Skeletal muscle satellite cell (primary cell): ENCODE measurements at regions not wholly inside any gene's neighbourhood (a gene's known extent, or its start where the extent isn't known, plus 50 kb on each side); places are given as distances from the start of the nearest gene placed in this dataset.

Experiments used
- H3K27me3 ChIP-seq: 2 replicates; pipeline ENCODE4 v1.7.0; 2013; ENCODE audit warnings: low read length; ENCODE audit not compliant: control insufficient read depth, insufficient read depth
- H3K36me3 ChIP-seq: 2 replicates; pipeline ENCODE4 v1.7.0; 2013; ENCODE audit warnings: mild to moderate bottlenecking, control low read depth, low read length; ENCODE audit not compliant: insufficient read depth
- H3K4me1 ChIP-seq: 2 replicates; pipeline ENCODE4 v1.7.0; 2013; ENCODE audit warnings: low read length; ENCODE audit not compliant: control insufficient read depth, insufficient read depth
- H3K4me2 ChIP-seq: 2 replicates; pipeline ENCODE4 v1.7.0; 2013; ENCODE audit warnings: mild to moderate bottlenecking, low read length
- H3K4me3 ChIP-seq: 2 replicates; pipeline ENCODE4 v1.7.0; 2013; ENCODE audit warnings: low read length
- H3K9ac ChIP-seq: 2 replicates; pipeline ENCODE4 v1.7.0; 2013; ENCODE audit warnings: mild to moderate bottlenecking, low read depth, low read length, moderate library complexity
- H3K9me3 ChIP-seq: replicated peaks from 2 replicates; pipeline ENCODE4 v1.7.0; 2013; ENCODE audit warnings: mild to moderate bottlenecking, control low read depth, low read length

GRCh38 chr13:91196958-91197357 is 150.5 kb upstream of the MIR17HG start:
- Histone ChIP-seq H3K4me3 (no peak overlapping the region), H3K27me3 (no peaks in the 10 kb centered on the region), H3K36me3 (no peaks in the 10 kb centered on the region), H3K4me1 (no peaks in the 10 kb centered on the region), H3K4me2 (no peak overlapping the region), H3K9me3 (no peaks in the 10 kb centered on the region), H3K9ac (no peak overlapping the region)

- H3K9me3 ChIP-seq, result no peaks in the 10 kb centered on the region
- no peak overlapping the region for H3K4me2 ChIP-seq
- no peaks in the 10 kb centered on the region for H3K36me3 ChIP-seq
- H3K27me3 ChIP-seq, result no peaks in the 10 kb centered on the region
- H3K4me3 ChIP-seq, result no peak overlapping the region
- H3K4me1 ChIP-seq, result no peaks in the 10 kb centered on the region
- no peak overlapping the region for H3K9ac ChIP-seq
These were observed 147.6 kb upstream of the MIR17HG start for GRCh38 chr13:91199866-91200265.

DNA sequence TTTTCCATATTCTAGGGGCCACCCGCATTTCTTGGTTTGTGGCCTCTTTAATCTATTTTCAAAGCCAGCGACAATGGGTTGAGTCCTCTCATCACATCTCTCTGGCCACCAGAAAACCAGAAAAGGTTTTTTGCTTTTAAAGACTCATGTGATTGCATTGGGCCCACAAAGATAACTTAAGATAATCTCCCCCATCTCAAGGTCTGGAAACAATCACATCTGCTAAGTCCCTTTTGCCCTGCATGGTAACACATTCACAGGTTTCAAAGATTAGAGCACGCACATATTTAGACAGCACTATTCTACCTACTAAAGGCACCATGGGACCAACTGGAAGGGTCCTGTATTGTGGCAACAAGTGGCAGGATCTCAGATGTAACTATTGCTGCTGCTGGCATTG is 147.0 kb upstream of the MIR17HG start:
- H3K4me3 ChIP-seq, result no peak overlapping the region
- H3K9me3 ChIP-seq, result no peaks in the 10 kb centered on the region
- H3K27me3 ChIP-seq, result no peaks in the 10 kb centered on the region

DNA sequence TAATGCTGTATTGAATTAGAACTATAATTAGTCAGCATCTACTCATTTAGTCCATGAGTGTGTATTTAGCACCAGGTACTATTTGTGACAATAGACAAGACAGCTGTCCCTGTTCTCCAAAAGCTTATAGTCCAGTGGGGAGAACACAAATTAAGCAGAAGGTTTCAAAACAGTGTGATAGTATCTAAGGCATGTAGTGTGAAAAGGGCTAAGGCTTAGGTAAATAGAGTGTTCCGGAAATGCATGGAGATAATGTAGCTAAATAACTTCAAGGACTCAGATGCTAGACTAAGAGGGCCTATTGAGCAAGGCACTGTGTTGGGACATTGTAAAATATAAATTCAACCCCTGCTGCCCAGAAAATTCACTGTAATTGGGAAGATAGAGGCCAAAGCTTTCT is 144.1 kb upstream of the MIR17HG start:
- no peak overlapping the region for H3K4me2 ChIP-seq
- H3K36me3 ChIP-seq, result no peaks in the 10 kb centered on the region
- H3K4me1 ChIP-seq, result no peaks in the 10 kb centered on the region
- H3K9me3 ChIP-seq, result no peaks in the 10 kb centered on the region
- no peak overlapping the region for H3K4me3 ChIP-seq
- no peaks in the 10 kb centered on the region for H3K27me3 ChIP-seq
- H3K9ac ChIP-seq, result no peak overlapping the region

More for the DNA sequence above, 147.0 kb upstream of the MIR17HG start:
- no peak overlapping the region for H3K4me2 ChIP-seq
- H3K4me1 ChIP-seq, result no peaks in the 10 kb centered on the region
- H3K9ac ChIP-seq, result no peak overlapping the region
- no peaks in the 10 kb centered on the region for H3K36me3 ChIP-seq

DNA sequence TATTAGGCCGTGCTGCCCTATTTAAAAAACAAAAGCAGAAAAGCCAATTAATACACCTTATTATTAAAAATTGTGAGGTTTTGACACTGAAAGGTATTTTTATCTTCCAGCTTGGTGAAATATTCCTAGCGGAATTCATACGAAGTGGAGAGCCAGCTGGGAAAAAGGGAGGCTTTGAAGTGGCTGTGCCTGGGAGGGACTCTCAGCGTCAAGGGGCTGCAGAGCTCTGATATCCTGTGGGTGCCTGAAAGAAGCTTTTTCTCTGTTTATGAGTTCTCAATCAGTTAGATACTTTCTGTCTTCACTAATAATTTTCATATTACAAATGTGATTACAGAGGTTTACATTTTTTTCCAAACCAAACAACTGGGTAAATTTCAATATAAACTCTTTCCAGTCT is 140.2 kb upstream of the MIR17HG start:
- Histone ChIP-seq H3K4me3 (no peak overlapping the region), H3K4me2 (no peak overlapping the region), H3K9ac (no peak overlapping the region), H3K36me3 (no peaks in the 10 kb centered on the region), H3K4me1 (no peaks in the 10 kb centered on the region), H3K9me3 (no peaks in the 10 kb centered on the region), H3K27me3 (no peaks in the 10 kb centered on the region)

GRCh38 chr13:91211510-91211909 is 136.0 kb upstream of the MIR17HG start:
- Histone ChIP-seq H3K4me3 (no peak overlapping the region), H3K27me3 (no peaks in the 10 kb centered on the region), H3K4me1 (no peaks in the 10 kb centered on the region), H3K9ac (no peak overlapping the region), H3K9me3 (no peaks in the 10 kb centered on the region), H3K4me2 (no peak overlapping the region), H3K36me3 (no peaks in the 10 kb centered on the region)

DNA sequence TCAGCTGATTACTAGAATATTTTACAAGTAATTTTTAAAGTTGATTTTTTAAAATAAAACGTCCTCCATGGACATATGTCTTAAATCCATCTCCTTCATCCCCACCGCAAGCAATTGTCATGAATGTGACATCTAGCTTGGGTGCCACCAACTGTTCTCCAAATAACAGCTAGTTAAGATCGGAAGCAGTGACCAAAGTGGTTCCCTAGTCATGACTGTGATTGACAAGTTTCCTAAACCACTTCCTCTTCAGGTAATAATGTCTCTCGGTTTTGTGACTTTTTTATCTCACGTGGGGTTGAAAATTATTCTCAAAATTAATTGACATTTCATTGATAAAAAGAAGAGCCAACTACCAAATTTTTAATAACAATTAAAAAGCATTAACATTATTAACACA is 135.3 kb upstream of the MIR17HG start:
- Histone ChIP-seq H3K4me2 (no peak overlapping the region), H3K4me3 (no peak overlapping the region), H3K36me3 (no peaks in the 10 kb centered on the region), H3K27me3 (no peaks in the 10 kb centered on the region), H3K4me1 (no peaks in the 10 kb centered on the region), H3K9me3 (no peaks in the 10 kb centered on the region), H3K9ac (no peak overlapping the region)

DNA sequence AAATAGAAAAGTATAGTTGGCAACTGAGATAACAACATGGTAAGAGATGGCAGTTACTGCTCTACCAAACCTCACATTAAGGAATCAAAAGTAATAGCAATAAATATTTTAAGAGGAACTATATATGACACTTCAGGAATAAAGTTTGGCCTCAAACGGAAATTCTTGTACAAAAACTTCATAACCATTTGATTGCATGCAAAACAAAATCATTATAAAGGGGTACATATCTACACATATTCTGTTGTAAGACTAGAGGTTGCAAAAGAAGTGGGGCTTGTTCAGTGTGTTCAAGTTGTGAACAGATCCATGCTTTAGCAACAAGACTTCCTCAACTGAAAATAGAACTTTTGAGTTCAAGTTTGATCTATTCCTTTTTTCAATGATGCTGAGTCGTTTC is 133.5 kb upstream of the MIR17HG start:
- Histone ChIP-seq H3K4me2 (no peak overlapping the region), H3K9me3 (no peaks in the 10 kb centered on the region), H3K9ac (no peak overlapping the region), H3K27me3 (no peaks in the 10 kb centered on the region), H3K4me3 (no peak overlapping the region), H3K36me3 (no peaks in the 10 kb centered on the region), H3K4me1 (no peaks in the 10 kb centered on the region)

DNA sequence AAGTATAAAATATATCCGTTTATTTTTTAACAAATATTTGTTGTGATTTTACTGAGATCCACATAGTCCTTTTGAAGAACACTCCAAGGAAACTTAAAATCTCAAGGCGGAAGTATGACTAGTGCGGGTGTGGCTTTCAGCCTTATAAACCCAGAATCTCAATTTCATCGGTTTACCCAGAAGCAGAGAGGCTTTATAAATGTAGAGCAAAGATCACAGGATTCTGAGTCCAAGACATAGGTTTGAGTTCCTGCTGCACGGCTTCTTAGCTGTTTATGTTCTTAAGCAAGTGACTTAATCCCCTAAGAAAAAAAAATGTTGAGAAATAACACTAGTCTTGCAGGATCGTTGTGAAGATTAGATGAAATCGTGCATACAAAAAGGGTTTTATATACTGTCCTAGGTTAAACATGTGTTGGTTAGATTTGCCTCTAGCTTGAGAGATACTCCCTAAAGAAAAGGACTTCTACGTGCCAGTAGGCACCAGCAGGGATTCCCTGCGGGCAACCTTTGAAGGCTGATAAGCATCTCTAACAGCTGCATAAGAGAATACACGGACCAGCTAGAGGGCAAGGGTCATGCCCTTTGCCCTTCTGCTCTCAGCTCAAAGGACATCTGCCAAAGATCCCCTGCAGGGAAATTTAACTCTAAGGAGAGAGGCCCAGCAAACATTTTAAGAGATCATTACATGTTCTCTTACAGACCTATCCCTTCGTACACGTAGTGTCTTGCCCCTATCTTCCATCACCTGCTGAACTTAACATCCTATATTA is 130.4 kb upstream of the MIR17HG start:
- Histone ChIP-seq H3K27me3 (no peaks in the 10 kb centered on the region), H3K4me3 (no peak overlapping the region), H3K4me1 (no peaks in the 10 kb centered on the region), H3K36me3 (no peaks in the 10 kb centered on the region), H3K9me3 (no peaks in the 10 kb centered on the region), H3K9ac (no peak overlapping the region), H3K4me2 (no peak overlapping the region)

DNA sequence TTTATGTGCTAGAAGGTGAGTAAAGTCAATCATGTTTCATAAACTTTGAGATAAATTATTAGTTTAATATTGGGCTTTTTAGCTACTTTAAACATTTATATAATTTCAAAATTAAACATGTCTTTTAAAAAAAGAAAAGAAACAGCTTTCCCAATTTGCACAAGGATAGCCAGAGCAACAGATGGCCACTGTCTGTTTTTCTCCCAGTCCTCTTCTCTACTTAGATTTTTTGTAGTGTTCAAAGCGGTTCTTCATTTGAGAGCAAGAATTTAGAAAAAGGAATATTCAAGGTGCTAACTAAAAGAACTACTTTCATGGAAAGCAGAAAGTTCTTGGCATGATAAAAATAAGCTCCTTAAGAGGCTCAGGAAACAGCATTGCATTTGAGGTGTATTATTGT is 128.3 kb upstream of the MIR17HG start:
- H3K4me1 ChIP-seq, result no peaks in the 10 kb centered on the region
- H3K36me3 ChIP-seq, result no peaks in the 10 kb centered on the region
- H3K4me3 ChIP-seq, result no peak overlapping the region
- H3K27me3 ChIP-seq, result no peaks in the 10 kb centered on the region
- no peak overlapping the region for H3K9ac ChIP-seq
- no peak overlapping the region for H3K4me2 ChIP-seq
- H3K9me3 ChIP-seq, result no peaks in the 10 kb centered on the region

- Histone ChIP-seq H3K9ac (no peak overlapping the region), H3K4me2 (no peak overlapping the region), H3K36me3 (no peaks in the 10 kb centered on the region), H3K9me3 (no peaks in the 10 kb centered on the region), H3K4me1 (no peaks in the 10 kb centered on the region), H3K27me3 (no peaks in the 10 kb centered on the region), H3K4me3 (no peak overlapping the region)
These were observed 126.6 kb upstream of the MIR17HG start for GRCh38 chr13:91220872-91221271.

GRCh38 chr13:91228108-91228507 is 119.4 kb upstream of the MIR17HG start:
- Histone ChIP-seq H3K9me3 (no peaks in the 10 kb centered on the region), H3K27me3 (no peaks in the 10 kb centered on the region), H3K4me3 (no peak overlapping the region), H3K4me1 (no peaks in the 10 kb centered on the region), H3K36me3 (no peaks in the 10 kb centered on the region), H3K4me2 (no peak overlapping the region), H3K9ac (no peak overlapping the region)
